Suprapubic skin (tissue), 3 donors: ENCODE measurements at regions not wholly inside any gene's neighbourhood (a gene's known extent, or its start where the extent isn't known, plus 50 kb on each side); places are given as distances from the start of the nearest gene placed in this dataset.

Experiments
- CTCF ChIP-seq, 2 donors: fragments of 200-600 bp in 1 of 2; fragments of 450-650 bp in 1 of 2; sonication (generic) in 1 of 2; IDR thresholded peaks; one replicate each; pipeline ENCODE4 v1.5.1; 2016 to 2019; ENCODE audit warnings: antibody characterized with exemption in 2 of 2, mild to moderate bottlenecking in 1 of 2, moderate library complexity in 1 of 2
- EP300 ChIP-seq: sonication (generic); formaldehyde crosslinking; IDR thresholded peaks from one replicate; pipeline ENCODE4 v1.6.1; 2017; ENCODE audit warnings: antibody characterized with exemption

- TF ChIP-seq EP300 = no peak
- TF ChIP-seq CTCF (IDR thresholded peaks at IDR 0.05) = no peak
Measured at GRCh38 chr17:77394540-77395295, 253.9 kb downstream of the SEC14L1 start.
